HG02885 (cell line): ENCODE measurements at regions not wholly inside any gene's neighbourhood (a gene's known extent, or its start where the extent isn't known, plus 50 kb on each side); places are given as distances from the start of the nearest gene placed in this dataset.

ENCODE experiments used
- ATAC-seq: cut with Tn5 transposase; IDR thresholded peaks from one replicate; pipeline ENCODE4 v1.9.1; 2021; ENCODE audit warnings: mild to moderate bottlenecking; ENCODE audit not compliant: unreplicated experiment, poor library complexity

DNA sequence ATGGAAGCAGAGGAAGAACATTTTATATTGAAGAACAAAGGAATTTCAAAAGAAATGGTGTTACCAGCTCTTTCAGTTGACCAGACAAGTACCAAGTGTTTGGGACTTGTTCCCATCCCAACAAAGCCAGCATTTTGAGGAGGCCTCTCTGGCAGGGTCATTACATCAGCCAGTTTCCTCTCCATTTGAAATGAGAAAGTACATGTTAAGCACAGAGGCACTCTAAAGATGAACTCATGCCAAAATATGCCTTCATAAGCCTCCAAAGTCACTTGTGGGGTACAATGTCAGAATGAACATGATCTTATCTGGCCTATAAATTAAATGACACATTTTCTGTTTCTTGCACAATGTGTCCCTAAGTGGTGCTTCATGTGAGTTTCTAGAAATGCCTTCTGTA is 223.9 kb downstream of the PRL start:
- no peak for ATAC-seq

DNA sequence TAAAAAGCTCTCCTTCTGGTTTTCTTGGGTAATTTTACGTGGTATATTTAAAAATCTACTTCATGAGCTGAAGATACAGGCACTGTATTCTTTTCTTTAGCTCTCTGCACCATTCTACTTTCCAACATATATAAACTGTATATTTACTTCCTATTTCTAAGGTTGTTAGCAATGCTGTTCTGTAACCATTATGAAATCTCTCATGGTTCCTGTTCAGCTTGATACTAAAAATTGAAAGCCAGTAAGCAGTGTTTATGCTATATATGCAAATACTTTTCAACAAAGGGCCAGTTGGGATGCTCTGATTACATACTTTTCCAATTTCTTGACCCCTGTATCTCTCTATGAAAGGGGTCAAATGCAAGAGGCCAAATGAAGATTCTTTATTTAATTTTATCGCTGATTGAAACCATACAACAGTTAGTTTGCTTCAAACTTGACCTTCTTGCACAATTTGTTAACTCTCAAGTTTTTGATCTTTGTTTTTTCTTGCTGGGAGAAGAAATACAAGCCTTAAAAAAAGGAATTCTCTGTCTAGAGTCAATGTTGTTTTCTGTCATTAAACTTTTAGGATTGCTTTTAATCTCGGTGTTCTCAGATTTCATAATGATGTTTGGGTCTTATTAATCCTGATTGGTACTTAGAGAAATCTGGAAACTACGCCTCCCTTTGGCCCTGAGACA is 223.2 kb downstream of the PRL start:
- ATAC-seq, result no peak

DNA sequence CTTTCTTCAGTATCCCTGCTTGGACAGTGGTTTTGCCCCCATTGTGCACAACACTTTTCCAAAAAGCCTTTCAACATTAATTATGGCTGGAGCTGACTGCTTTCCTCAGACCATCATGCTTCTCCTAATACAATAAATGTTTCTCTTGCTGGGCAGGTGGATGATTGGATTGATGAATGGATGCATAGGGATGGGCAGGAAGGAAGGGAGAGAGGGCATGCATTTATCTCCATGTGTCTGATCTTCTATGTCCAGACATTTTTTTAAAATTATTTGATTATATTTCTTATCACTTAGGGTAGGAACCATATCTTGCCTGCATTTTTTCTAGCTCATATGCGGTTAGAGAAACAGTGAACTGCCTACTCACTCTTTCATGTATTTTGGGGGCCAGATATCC is 218.5 kb downstream of the PRL start:
- ATAC-seq, result no peak

- ATAC-seq, result no peak
These were observed 217.9 kb downstream of the PRL start for GRCh38 chr6:22078802-22079545.

GRCh38 chr6:22079783-22080182 is 217.1 kb downstream of the PRL start:
- ATAC-seq, result no peak

DNA sequence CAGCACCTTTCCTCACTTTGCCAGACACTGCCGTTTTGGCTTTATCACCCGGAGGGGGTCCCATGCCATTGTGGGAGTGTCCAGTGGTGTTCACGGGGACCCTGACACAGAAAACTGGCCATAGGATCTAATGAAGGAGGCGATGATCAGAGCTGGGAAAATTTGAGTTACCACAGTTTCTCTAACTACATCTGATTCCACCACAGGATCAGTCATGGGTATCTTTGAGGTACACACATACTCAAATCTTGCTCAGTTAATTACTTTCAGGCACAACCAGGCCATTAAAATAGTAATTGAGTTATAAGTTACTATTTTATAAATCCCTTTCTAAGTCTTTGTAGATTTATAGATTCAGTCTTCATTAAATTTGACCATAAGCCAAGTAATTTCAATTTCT is 215.1 kb downstream of the PRL start:
- peak; percentile 83 for ATAC-seq

- ATAC-seq, result no peak
These were observed 214.6 kb downstream of the PRL start for GRCh38 chr6:22082218-22082617.

DNA sequence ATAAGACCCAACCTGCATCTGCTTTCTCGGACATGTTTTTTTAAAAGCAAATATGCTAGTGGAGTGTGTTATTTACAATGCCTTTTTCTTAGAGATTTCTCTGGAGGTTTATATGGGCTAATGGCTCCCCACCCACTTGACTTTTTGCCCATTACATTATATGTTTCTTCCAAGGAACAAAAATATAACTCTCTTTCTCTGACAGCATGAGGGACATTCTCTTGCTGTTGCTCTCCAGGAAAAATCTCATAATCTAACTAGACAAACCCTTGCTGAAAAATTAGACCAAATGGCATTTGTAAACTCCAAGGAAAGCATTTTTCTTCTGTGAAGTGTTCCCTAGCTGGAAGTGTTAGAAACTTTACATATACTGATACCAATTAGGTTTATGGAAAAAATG is 213.7 kb downstream of the PRL start:
- no peak for ATAC-seq

DNA sequence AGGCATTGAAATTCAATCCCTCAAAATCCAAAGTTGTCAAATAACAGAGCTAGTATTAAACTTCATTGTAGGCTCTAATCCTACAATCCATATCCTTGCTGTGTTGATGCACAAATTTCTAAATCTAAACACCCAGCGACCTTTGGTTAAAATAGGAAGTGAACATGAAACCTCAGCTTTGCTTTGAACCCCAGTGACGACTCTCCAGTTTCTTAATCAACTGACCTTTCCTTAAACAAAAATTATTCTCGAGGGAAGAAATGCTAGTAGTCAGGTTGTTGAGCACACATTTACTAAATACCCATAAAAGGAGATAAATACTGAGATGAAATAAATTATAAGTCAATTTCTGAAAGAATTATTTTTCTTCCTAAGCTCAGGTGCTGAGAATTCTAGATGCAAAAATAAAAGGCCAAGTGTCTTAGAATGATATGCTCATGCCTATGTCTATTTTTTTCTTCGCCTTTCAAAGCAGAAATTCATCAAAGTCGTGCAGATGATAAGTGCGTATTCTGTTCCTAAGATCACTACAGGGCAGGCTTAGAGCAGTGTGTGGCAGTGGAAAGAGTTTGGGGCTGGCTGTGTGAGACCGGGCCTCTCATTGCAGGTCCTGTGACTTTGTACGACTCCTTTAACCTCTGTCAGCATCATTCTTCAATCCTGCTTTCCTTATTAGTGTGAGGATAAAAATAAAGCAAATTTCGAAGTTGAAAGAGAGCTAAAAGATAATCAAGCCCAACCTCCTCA is 208.7 kb downstream of the PRL start:
- ATAC-seq, result peak; percentile 47

DNA sequence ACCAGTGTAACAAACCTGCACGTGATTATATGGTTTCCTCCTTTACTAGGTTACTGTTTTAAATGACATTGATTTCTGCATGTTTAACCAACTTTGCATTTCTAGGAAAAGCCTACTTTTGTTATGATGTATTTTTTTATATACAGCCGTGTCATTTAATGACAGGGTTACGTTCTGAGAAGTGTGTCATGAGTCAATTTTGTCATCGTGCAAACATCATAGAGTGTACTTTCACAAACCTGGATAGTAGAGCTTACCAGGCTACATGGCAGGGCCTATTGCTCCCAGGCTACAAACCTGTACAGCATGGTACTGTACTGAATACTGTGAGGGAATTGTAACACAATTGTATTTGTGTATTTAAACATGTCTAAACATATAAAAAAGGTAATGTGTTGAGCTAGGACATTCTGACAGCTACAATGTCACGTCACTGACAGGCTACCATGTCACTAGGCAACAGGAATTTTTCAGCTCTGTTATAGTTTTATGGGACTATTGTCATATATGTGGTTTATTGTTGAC is 205.3 kb downstream of the PRL start:
- ATAC-seq, result peak; percentile 61

- no peak for ATAC-seq
These were observed 201.0 kb downstream of the PRL start for GRCh38 chr6:22095836-22096235.

DNA sequence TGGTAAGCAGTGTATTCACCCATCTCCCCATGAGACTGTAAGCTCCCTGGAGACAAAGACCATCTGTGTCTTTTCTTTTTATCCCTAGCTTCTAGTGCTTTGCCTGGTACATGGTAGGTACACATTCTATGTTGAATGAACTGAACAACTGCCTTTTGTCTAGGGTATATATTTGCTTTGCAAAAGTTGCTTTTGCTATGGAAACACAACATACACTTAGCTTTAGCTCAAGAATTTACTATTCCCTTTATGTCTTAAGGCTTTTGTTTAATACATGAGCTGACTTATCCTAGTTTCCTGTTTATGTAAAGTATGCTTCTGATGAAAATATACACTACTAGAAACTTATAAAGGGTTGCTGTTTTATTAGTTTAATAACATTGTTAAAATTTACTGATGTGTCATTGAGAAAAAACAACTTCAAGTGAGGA is 198.2 kb downstream of the PRL start:
- no peak for ATAC-seq

DNA sequence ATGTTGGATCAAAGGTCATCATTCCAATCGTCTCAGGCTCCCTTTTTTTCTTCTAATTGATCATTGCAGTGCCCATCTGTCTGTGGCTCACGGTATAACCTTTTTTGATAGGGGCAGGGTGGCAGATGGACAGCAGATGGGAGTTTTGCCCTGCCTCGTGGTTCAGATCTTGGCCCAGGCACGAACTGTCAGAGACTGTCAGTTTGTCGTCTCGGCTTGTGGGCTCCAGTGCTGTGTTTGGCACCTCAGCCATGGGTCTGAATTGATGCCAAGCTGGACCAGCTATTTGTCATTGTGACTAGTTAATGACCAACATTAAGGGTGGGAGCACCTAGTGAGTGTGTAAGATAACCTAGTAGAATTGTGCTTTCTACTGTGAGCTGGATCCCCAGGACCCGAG is 197.6 kb downstream of the PRL start:
- no peak for ATAC-seq

GRCh38 chr6:22099923-22100322 is 196.9 kb downstream of the PRL start:
- no peak for ATAC-seq

DNA sequence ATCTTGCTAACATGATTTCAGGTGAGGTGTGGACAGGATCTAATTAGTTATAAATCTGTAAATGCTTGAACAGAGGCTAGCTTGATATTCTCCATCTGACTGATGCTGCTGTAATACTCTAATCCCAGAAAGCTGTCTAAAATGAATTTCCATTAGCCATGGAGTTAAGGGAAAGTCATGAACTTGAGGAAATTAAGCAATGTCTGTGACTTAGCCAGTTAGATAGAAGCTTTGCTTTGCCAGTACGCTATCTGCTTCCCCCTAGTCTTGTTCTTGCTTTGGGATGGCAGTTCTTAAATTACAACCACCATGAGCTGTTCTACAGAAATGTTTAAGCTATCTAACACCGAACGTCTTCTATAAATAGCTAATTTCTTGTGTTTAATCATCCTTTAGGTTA is 195.7 kb downstream of the PRL start:
- ATAC-seq, result no peak

DNA sequence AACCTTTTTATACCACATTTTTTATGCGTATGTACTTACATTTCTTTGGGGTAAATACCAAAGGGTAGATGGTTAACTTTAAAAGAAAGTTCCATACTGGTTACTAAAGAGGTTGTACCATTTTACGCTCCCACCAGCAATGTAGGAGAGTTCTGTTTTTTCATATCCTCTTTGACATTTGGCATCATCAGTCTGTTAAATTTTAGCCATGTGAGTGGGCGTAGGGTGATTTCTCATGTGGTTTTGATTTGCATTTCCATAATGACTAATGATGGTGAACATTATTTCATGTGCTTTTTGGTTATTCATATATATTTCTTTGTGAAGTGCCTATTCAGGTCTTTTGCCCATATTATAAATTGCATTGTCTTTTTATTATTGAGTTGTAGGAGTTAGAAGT is 194.2 kb downstream of the PRL start:
- peak; percentile 88 for ATAC-seq

DNA sequence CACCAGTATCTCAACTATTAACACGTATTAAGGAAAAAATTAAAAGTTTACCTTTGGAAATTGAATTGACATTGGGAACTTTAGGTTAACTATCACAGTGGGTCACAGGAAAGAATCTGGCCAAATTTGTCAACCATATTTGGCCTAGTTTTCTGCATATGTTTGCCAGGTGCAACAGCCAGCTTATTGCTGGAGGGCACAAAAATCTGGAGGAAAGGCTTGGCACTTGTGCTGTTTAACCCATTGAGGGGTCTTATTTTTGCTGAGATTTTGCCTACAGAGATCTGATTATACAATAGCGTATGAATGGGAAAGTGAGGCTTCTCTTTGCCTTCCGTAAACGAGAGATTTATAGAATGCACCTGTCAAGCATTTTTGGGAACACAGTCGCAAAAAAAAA is 190.4 kb downstream of the PRL start:
- no peak for ATAC-seq

DNA sequence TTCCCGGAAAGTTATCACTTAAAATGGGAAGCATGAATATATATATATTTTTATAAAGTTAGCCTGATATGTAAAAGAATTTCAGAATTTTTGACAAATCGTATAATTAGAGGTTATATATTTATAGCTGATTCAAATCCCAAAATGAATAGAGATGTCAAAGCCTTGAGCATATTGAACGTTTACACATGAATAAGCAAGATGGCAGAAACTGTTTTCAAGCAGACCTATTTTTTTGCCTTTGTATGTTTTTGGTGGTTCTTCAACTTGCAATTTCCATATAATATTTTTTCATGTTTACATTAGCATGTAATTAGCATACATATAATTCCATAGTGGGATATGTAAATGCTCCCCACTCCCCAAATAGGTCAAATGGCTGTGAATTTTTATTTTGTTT is 189.9 kb downstream of the PRL start:
- no peak for ATAC-seq

DNA sequence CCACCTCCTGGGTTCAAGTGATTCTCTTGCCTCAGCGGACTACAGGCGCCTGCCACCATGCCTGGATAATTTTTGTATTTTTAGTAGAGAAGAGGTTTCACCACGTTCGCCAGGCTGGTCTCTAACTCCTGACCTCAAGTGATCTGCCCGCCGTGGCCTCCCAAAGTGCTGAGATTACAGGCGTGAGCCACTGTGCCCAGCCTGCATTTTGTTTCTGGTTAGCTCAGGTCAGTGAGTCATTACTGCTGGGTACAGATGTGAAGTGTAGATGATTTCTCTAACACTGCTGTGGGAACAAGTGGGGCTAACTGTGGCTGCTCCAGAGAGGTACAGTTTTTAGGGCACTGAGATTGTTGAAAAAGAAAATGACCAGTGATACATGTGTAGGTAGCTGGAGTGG is 188.6 kb downstream of the PRL start:
- ATAC-seq, result no peak

GRCh38 chr6:22110061-22110460 is 186.8 kb downstream of the PRL start:
- ATAC-seq, result no peak

- no peak for ATAC-seq
These were observed 184.4 kb downstream of the PRL start for GRCh38 chr6:22112461-22112860.
